CD14-positive monocyte (primary cell): ENCODE measurements at regions not wholly inside any gene's neighbourhood (a gene's known extent, or its start where the extent isn't known, plus 50 kb on each side); places are given as distances from the start of the nearest gene placed in this dataset.
"Not testable (repeated sequence)": the region's sequence is repeated elsewhere in the genome, so short reads cannot be mapped to it uniquely, and the experiment has no call there.

Experiments
- DNase-seq, 3 donors: peaks; one replicate each; pipeline ENCODE4 v3.0.0-alpha.2; 2011 to 2022
- H2AFZ ChIP-seq: 2 replicates; pipeline ENCODE4 v1.6.0; 2012; ENCODE audit warnings: mild to moderate bottlenecking, low read depth, low read length, inconsistent platforms; ENCODE audit not compliant: insufficient read depth, poor library complexity, severe bottlenecking
- H3K27ac ChIP-seq, 2 donors: 1 replicate in 1 of 2; 2 replicates in 1 of 2; pipeline ENCODE4 v1.5.1; 2012 to 2013; ENCODE audit warnings: low read length in 2 of 2, control low read depth in 1 of 2, inconsistent platforms in 1 of 2, low read depth in 1 of 2, mild to moderate bottlenecking in 1 of 2
- H3K27me3 ChIP-seq, 2 donors: one replicate each; pipeline versions ENCODE4 v1.6.0 to v1.6.1; 2011 to 2013; ENCODE audit warnings: low read length in 2 of 2; ENCODE audit not compliant: control insufficient read depth in 2 of 2, insufficient read depth in 2 of 2
- H3K36me3 ChIP-seq, 2 donors: replicated peaks in 1 of 2; 1 replicate in 1 of 2; 2 replicates in 1 of 2; pipeline versions ENCODE4 v1.5.1 to v1.6.1; 2012 to 2013; ENCODE audit warnings: low read length in 2 of 2, control low read depth in 1 of 2, inconsistent platforms in 1 of 2, mild to moderate bottlenecking in 1 of 2; ENCODE audit not compliant: insufficient read depth in 2 of 2, control insufficient read depth in 1 of 2
- H3K4me1 ChIP-seq, 2 donors: 1 replicate in 1 of 2; 2 replicates in 1 of 2; pipeline versions ENCODE4 v1.5.1 to v1.6.1; 2012 to 2013; ENCODE audit warnings: low read length in 2 of 2, control low read depth in 1 of 2, inconsistent platforms in 1 of 2, mild to moderate bottlenecking in 1 of 2, moderate library complexity in 1 of 2; ENCODE audit not compliant: insufficient read depth in 2 of 2, control insufficient read depth in 1 of 2
- H3K4me2 ChIP-seq: replicated peaks from 2 replicates; pipeline ENCODE3; 2012; ENCODE audit warnings: low read length, moderate library complexity, mild to moderate bottlenecking; ENCODE audit not compliant: poor library complexity, severe bottlenecking; ENCODE audit errors: extremely low read depth
- H3K4me3 ChIP-seq, 3 experiments: fragments of 200-600 bp in 1 of 3; sonication (generic) in 1 of 3; replicated peaks in 1 of 3; 1 replicate in 2 of 3; 2 replicates in 1 of 3; pipeline ENCODE4 v1.5.1; 2011 to 2013; ENCODE audit warnings: low read length in 3 of 3, mild to moderate bottlenecking in 3 of 3, control low read depth in 2 of 3, low read depth in 2 of 3, inconsistent platforms in 1 of 3, moderate library complexity in 1 of 3
- H3K79me2 ChIP-seq: 2 replicates; pipeline ENCODE4 v1.6.0; 2012; ENCODE audit warnings: mild to moderate bottlenecking, control low read depth, inconsistent platforms, low read length, moderate library complexity; ENCODE audit not compliant: insufficient read depth
- H3K9ac ChIP-seq: 2 replicates; pipeline ENCODE4 v1.6.0; 2017; ENCODE audit warnings: low read length, mild to moderate bottlenecking; ENCODE audit not compliant: insufficient read depth, poor library complexity, severe bottlenecking
- H3K9me3 ChIP-seq, 2 donors: replicated peaks in 1 of 2; 1 replicate in 1 of 2; 2 replicates in 1 of 2; pipeline versions ENCODE4 v1.5.1 to v1.6.1; 2012 to 2013; ENCODE audit warnings: low read length in 2 of 2, control low read depth in 1 of 2; ENCODE audit not compliant: control insufficient read depth in 1 of 2, insufficient read depth in 1 of 2
- H4K20me1 ChIP-seq: 2 replicates; pipeline ENCODE4 v1.6.0; 2012; ENCODE audit warnings: mild to moderate bottlenecking, low read length, control low read depth, moderate library complexity; ENCODE audit not compliant: insufficient read depth
- H3K27ac Mint-ChIP-seq, 7 donors: one replicate each; pipeline ENCODE4 v1.8.0; 2020; ENCODE audit warnings: mild to moderate bottlenecking in 7 of 7, mixed read lengths in 7 of 7, moderate library complexity in 6 of 7, inconsistent platforms in 2 of 7
- H3K27me3 Mint-ChIP-seq, 3 donors: one replicate each; pipeline ENCODE4 v1.8.0; 2021 to 2022; ENCODE audit warnings: low read depth in 3 of 3, mild to moderate bottlenecking in 3 of 3, mixed read lengths in 3 of 3, moderate library complexity in 3 of 3, inconsistent platforms in 1 of 3
- H3K36me3 Mint-ChIP-seq, 2 donors: one replicate each; pipeline ENCODE4 v1.8.0; 2020; ENCODE audit warnings: mixed read lengths in 2 of 2, inconsistent platforms in 1 of 2, mild to moderate bottlenecking in 1 of 2
- H3K4me1 Mint-ChIP-seq: one replicate; pipeline ENCODE4 v1.8.0; 2020; ENCODE audit warnings: mild to moderate bottlenecking, mixed read lengths
- H3K4me3 Mint-ChIP-seq, 2 donors: one replicate each; pipeline ENCODE4 v1.8.0; 2020; ENCODE audit warnings: mild to moderate bottlenecking in 2 of 2, mixed read lengths in 2 of 2, moderate library complexity in 1 of 2
- H3K9me3 Mint-ChIP-seq, 7 donors: one replicate each; pipeline ENCODE4 v1.8.0; 2020 to 2022; ENCODE audit warnings: mixed read lengths in 7 of 7, mild to moderate bottlenecking in 6 of 7, moderate library complexity in 6 of 7, inconsistent platforms in 2 of 7
- CTCF ChIP-seq: fragments of 200-600 bp; IDR thresholded peaks from one replicate; pipeline ENCODE4 v1.8.0; 2022; ENCODE audit warnings: antibody characterized with exemption, mild to moderate bottlenecking
- WGBS: methylation state at CpG from one replicate; pipeline ENCODE4 v1.1.5; 2013; ENCODE audit warnings: missing lambda C conversion rate; ENCODE audit not compliant: insufficient coverage; 5-methylcytosine and 5-hydroxymethylcytosine counted together
- intact Hi-C, 2 donors: fragments of 100-400 bp; cut with micrococcal nuclease; formaldehyde crosslinking; loops; one replicate each; pipeline versions ENCODE4 v1.15.0 to v1.15.1; 2023

DNA sequence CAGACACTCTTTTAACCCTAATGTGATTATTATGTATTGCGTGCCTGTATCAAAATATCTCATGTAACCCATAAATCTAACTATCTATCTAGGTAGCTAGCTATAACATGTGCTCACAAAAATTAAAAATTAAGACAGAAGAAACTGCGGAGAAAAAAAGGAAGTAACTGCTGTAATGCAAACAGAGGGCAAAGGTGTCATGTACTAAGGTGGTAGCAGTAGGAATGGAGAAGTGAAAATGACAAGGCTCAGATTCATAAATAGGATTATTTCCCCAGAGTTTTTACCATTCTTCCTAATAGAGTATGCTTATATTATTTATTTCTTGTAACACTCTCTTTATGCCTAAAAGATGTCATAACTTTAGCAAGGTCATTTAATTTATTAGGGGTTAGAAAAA, 1527.5 kb upstream of the C9orf72 start:
- Mint-ChIP-seq H3K27ac (no peak overlapping the region), H3K36me3 (no peaks in the 10 kb centered on the region), H3K27me3 (no peaks in the 10 kb centered on the region), H3K4me3 (no peak overlapping the region), H3K4me1 (no peaks in the 10 kb centered on the region), H3K9me3 (peaks cover 0 to 8% (median 3%) of the 10 kb centered on the region in 7 donors)
- Histone ChIP-seq H3K4me3 (no peak overlapping the region), H3K9me3 (no peaks in the 10 kb centered on the region), H3K4me2 (no peak overlapping the region), H3K36me3 (no peaks in the 10 kb centered on the region), H3K4me1 (no peaks in the 10 kb centered on the region), H4K20me1 (no peaks in the 10 kb centered on the region), H3K79me2 (no peaks in the 10 kb centered on the region), H3K9ac (no peak overlapping the region), H3K27me3 (no peaks in the 10 kb centered on the region), H3K27ac (no peak overlapping the region), H2AFZ (no peak overlapping the region)
- no peak for DNase-seq
- intact Hi-C loops, result no loop called here
- no peak for TF ChIP-seq CTCF
- WGBS, result no CpG with 5 or more reads among the region's 2 CpGs

DNA sequence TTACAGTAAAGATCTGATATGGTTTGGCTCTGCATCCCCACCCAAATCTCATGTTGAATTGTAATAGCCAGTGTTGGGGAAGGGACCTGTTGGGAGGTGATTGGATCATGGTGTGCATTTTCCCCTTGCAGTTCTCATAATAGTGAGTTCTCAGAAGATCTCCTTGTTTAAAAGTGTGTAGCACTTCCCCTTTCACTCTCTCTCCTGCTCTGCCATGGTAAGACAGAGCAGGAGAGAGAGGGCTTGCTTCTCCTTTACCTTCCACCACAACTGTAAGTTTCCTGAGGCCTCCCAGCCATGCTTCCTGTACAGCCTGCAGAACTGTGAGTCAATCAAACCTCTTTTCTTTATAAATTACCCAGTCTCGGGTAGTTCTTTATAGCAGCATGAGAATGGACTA, 1530.9 kb upstream of the C9orf72 start:
- DNase-seq, result not testable (repeated sequence)
- WGBS, result no CpG with 5 or more reads among the region's 1 CpG

More for the DNA sequence above, 1530.9 kb upstream of the C9orf72 start:
- H3K4me1 ChIP-seq, H3K4me3 ChIP-seq, H3K36me3 ChIP-seq, H3K4me2 ChIP-seq, H2AFZ ChIP-seq, H3K9me3 ChIP-seq, H3K9ac ChIP-seq, H3K27me3 Mint-ChIP-seq, H3K27ac Mint-ChIP-seq, H3K27me3 ChIP-seq, H3K9me3 Mint-ChIP-seq, intact Hi-C loops, H3K27ac ChIP-seq, H3K79me2 ChIP-seq, H3K36me3 Mint-ChIP-seq, H3K4me1 Mint-ChIP-seq, H4K20me1 ChIP-seq, H3K4me3 Mint-ChIP-seq: not testable (repeated sequence)
